MCF 10A (cell line): ENCODE measurements at regions not wholly inside any gene's neighbourhood (a gene's known extent, or its start where the extent isn't known, plus 50 kb on each side); places are given as distances from the start of the nearest gene placed in this dataset.

ENCODE experiments used
- BruUV-seq: library from RNA; stranded (reverse); fragments of 400-500 nt; replicated peaks from 2 replicates; lab custom pipeline; 2021; lab: Mats Ljungman, UMichigan
- CTCF ChIA-PET: fragments of 300-600 bp; sonication (Branson Sonifier 250); formaldehyde crosslinking; extraction: SDS; loops from one replicate; lab custom pipeline; 2021; ENCODE audit warnings: antibody characterized with exemption, inconsistent platforms; lab: Yijun Ruan, JAX
- POLR2A ChIA-PET: fragments of 300-600, 350-650 bp; sonication (Branson Sonifier 250); formaldehyde crosslinking; extraction: SDS; loops from one replicate; lab custom pipeline; 2020; ENCODE audit warnings: antibody characterized with exemption, inconsistent platforms; lab: Yijun Ruan, JAX
- DNase-seq: peaks from one replicate; pipeline ENCODE4 v3.0.0-alpha.2; 2018; ENCODE audit not compliant: unreplicated experiment
- H3K27ac Mint-ChIP-seq: one replicate; pipeline ENCODE4 v1.8.0; 2022; ENCODE audit warnings: mild to moderate bottlenecking, low read depth, mixed read lengths; ENCODE audit not compliant: unreplicated experiment
- H3K27me3 Mint-ChIP-seq: one replicate; pipeline ENCODE4 v1.8.0; 2022; ENCODE audit warnings: mixed read lengths; ENCODE audit not compliant: insufficient read depth, unreplicated experiment
- H3K36me3 Mint-ChIP-seq: one replicate; pipeline ENCODE4 v1.8.0; 2022; ENCODE audit warnings: mild to moderate bottlenecking, moderate library complexity, mixed read lengths; ENCODE audit not compliant: insufficient read depth, unreplicated experiment
- H3K4me1 Mint-ChIP-seq: one replicate; pipeline ENCODE4 v1.8.0; 2022; ENCODE audit warnings: mixed read lengths; ENCODE audit not compliant: insufficient read depth, unreplicated experiment
- H3K4me3 Mint-ChIP-seq: one replicate; pipeline ENCODE4 v1.8.0; 2022; ENCODE audit warnings: mild to moderate bottlenecking, moderate library complexity, mixed read lengths; ENCODE audit not compliant: unreplicated experiment
- H3K9me3 Mint-ChIP-seq: one replicate; pipeline ENCODE4 v1.8.0; 2022; ENCODE audit warnings: mixed read lengths; ENCODE audit not compliant: unreplicated experiment
- CTCF ChIP-seq: fragments of 200-600 bp; IDR thresholded peaks from one replicate; pipeline ENCODE4 v1.8.0; 2022; ENCODE audit warnings: antibody characterized with exemption, mild to moderate bottlenecking; ENCODE audit not compliant: unreplicated experiment
- intact Hi-C: fragments of 100-400 bp; cut with micrococcal nuclease; formaldehyde crosslinking; loops from 2 replicates; pipeline ENCODE4 v1.14.1; 2022

- Mint-ChIP-seq H3K27me3 (peaks cover 51% of the 10 kb centered on the region), H3K4me1 (no peaks in the 10 kb centered on the region), H3K4me3 (no peak overlapping the region), H3K27ac (no peak overlapping the region), H3K36me3 (no peaks in the 10 kb centered on the region), H3K9me3 (no peaks in the 10 kb centered on the region)
- no TSS peak for BruUV-seq
- DNase-seq: no peak
- POLR2A ChIA-PET: interaction anchor here (0.7 kb wide), 1 partner anchor 1060 kb away, joined by 3 read pairs; no protein-coding TSS in a partner anchor
- TF ChIP-seq CTCF: no peak
- intact Hi-C loops: no loop called here
- CTCF ChIA-PET: interaction anchor here (0.6 to 1.1 kb wide), 3 partner anchors 24 to 33 kb away, joined by 3 to 4 read pairs (median 3); no protein-coding TSS in a partner anchor
Observed at GRCh38 chr9:30722065-30722464, 1662.4 kb upstream of the ACO1 start.

GRCh38 chr9:30723656-30724055, 1660.8 kb upstream of the ACO1 start:
- no peak for TF ChIP-seq CTCF
- intact Hi-C loops: no loop called here
- CTCF ChIA-PET: no interaction called here

GRCh38 chr9:30732060-30732459, 1652.4 kb upstream of the ACO1 start:
- Mint-ChIP-seq H3K27ac (no peak overlapping the region), H3K4me1 (no peaks in the 10 kb centered on the region), H3K36me3 (no peaks in the 10 kb centered on the region), H3K9me3 (no peaks in the 10 kb centered on the region), H3K4me3 (no peak overlapping the region), H3K27me3 (peaks cover 19% of the 10 kb centered on the region)
- BruUV-seq: no TSS peak
- CTCF ChIA-PET: interaction anchor here (0.6 kb wide), 2 partner anchors 367 to 417 kb away, joined by 3 to 4 read pairs; no protein-coding TSS in a partner anchor
- TF ChIP-seq CTCF: no peak
- POLR2A ChIA-PET: no interaction called here
- DNase-seq: no peak
- intact Hi-C loops: loop anchor here (10.0 kb wide), 1 partner anchor 57 kb away; no protein-coding TSS in a partner anchor

More at GRCh38 chr9:30723656-30724055, 1660.8 kb upstream of the ACO1 start:
- POLR2A ChIA-PET: no interaction called here
- Mint-ChIP-seq H3K4me1 (no peaks in the 10 kb centered on the region), H3K27me3 (peaks cover 47% of the 10 kb centered on the region), H3K9me3 (no peaks in the 10 kb centered on the region), H3K27ac (no peak overlapping the region), H3K4me3 (no peak overlapping the region), H3K36me3 (no peaks in the 10 kb centered on the region)
- peak; percentile 4 for DNase-seq
- BruUV-seq: no TSS peak

GRCh38 chr9:30744871-30745270, 1639.6 kb upstream of the ACO1 start:
- intact Hi-C loops: no loop called here
- peaks cover 66% of the 10 kb centered on the region for H3K27me3 Mint-ChIP-seq
- no peaks in the 10 kb centered on the region for H3K9me3 Mint-ChIP-seq
- DNase-seq: no peak
- no peaks in the 10 kb centered on the region for H3K36me3 Mint-ChIP-seq
- BruUV-seq: no TSS peak
- TF ChIP-seq CTCF: no peak
- H3K4me1 Mint-ChIP-seq: no peaks in the 10 kb centered on the region
- CTCF ChIA-PET: no interaction called here
- H3K27ac Mint-ChIP-seq: no peak overlapping the region
- H3K4me3 Mint-ChIP-seq: no peak overlapping the region
- POLR2A ChIA-PET: interaction anchor here (1.1 kb wide), 1 partner anchor 21 kb away, joined by 4 read pairs; no protein-coding TSS in a partner anchor
